Cardiac muscle cell (in vitro differentiated cells and primary cell): ENCODE measurements at regions not wholly inside any gene's neighbourhood (a gene's known extent, or its start where the extent isn't known, plus 50 kb on each side); places are given as distances from the start of the nearest gene placed in this dataset.

Experiments
- DNase-seq, 2 donors: peaks; one replicate each; pipeline versions ENCODE4 v3.0.0 to v3.0.0-alpha.2; 2010 to 2017; ENCODE audit warnings: low read depth in 1 of 2, low spot score in 1 of 2
- H3K27ac ChIP-seq: fragments of 200-600 bp; sonication (generic); 2 replicates; pipeline ENCODE4 v1.5.1; 2016
- H3K27me3 ChIP-seq: fragments of 200-600 bp; sonication (generic); 2 replicates; pipeline ENCODE4 v1.6.0; 2016; ENCODE audit warnings: control low read depth
- H3K36me3 ChIP-seq: fragments of 200-600 bp; sonication (generic); 2 replicates; pipeline ENCODE4 v1.5.1; 2016; ENCODE audit warnings: control low read depth
- H3K4me1 ChIP-seq: fragments of 200-600 bp; sonication (generic); 2 replicates; pipeline ENCODE4 v1.8.1; 2017; ENCODE audit warnings: low read depth, mild to moderate bottlenecking, mixed run types
- H3K4me3 ChIP-seq: fragments of 200-600 bp; sonication (generic); 2 replicates; pipeline ENCODE4 v1.5.1; 2016; ENCODE audit warnings: mild to moderate bottlenecking
- H3K9me3 ChIP-seq: fragments of 200-600 bp; sonication (generic); 2 replicates; pipeline ENCODE4 v1.5.1; 2017; ENCODE audit warnings: low read depth, mild to moderate bottlenecking, control low read depth
- CTCF ChIP-seq: IDR thresholded peaks from 2 replicates; pipeline ENCODE4 v1.5.1; 2012; ENCODE audit warnings: low read depth, mild to moderate bottlenecking, low read length

GRCh38 chr1:110288111-110288510 is 51.1 kb upstream of the RBM15 start:
- no peak overlapping the region for H3K4me3 ChIP-seq
- no peak for DNase-seq
- H3K9me3 ChIP-seq: no peaks in the 10 kb centered on the region
- H3K36me3 ChIP-seq: no peaks in the 10 kb centered on the region
- no peaks in the 10 kb centered on the region for H3K4me1 ChIP-seq
- no peaks in the 10 kb centered on the region for H3K27me3 ChIP-seq
- no peak for TF ChIP-seq CTCF
- H3K27ac ChIP-seq: no peak overlapping the region
